GM10266 (cell line): ENCODE measurements at regions not wholly inside any gene's neighbourhood (a gene's known extent, or its start where the extent isn't known, plus 50 kb on each side); places are given as distances from the start of the nearest gene placed in this dataset.

Experiments used
- DNase-seq: peaks from one replicate; pipeline ENCODE4 v3.0.0; 2012; ENCODE audit errors: extremely low spot score
- TF ChIP-seq, protein P1 (sequence below): IDR thresholded peaks from 2 replicates; pipeline ENCODE4 v1.5.1; 2012; ENCODE audit warnings: mild to moderate bottlenecking, low read depth; ENCODE audit not compliant: control insufficient read depth, insufficient read depth; ENCODE audit errors: missing control alignments

DNA sequence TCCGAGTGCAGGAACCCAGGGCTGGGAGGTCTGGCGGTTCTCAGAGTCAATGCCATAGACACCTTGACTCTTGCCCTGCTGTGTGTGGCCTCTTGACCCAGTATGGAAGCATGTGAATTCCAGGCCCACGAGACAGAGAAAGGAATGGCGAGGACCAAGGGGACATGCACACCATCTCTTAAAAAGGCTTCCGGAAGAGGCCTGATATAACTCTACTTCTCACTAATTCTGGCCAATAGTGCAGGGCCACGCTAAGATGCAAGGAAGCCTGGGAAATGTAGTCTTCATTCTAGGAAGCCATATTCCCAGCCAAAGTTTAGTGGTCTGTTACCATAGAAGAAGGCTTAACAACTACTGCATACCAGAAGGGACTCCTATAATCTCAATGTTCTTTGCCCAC lies 177.0 kb upstream of the KCNG1 start:
- TF ChIP-seq, protein P1, sequence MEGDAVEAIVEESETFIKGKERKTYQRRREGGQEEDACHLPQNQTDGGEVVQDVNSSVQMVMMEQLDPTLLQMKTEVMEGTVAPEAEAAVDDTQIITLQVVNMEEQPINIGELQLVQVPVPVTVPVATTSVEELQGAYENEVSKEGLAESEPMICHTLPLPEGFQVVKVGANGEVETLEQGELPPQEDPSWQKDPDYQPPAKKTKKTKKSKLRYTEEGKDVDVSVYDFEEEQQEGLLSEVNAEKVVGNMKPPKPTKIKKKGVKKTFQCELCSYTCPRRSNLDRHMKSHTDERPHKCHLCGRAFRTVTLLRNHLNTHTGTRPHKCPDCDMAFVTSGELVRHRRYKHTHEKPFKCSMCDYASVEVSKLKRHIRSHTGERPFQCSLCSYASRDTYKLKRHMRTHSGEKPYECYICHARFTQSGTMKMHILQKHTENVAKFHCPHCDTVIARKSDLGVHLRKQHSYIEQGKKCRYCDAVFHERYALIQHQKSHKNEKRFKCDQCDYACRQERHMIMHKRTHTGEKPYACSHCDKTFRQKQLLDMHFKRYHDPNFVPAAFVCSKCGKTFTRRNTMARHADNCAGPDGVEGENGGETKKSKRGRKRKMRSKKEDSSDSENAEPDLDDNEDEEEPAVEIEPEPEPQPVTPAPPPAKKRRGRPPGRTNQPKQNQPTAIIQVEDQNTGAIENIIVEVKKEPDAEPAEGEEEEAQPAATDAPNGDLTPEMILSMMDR: no peak
- DNase-seq: no peak

GRCh38 chr20:51198876-51199523 lies 176.1 kb upstream of the KCNG1 start:
- no peak for DNase-seq

DNA sequence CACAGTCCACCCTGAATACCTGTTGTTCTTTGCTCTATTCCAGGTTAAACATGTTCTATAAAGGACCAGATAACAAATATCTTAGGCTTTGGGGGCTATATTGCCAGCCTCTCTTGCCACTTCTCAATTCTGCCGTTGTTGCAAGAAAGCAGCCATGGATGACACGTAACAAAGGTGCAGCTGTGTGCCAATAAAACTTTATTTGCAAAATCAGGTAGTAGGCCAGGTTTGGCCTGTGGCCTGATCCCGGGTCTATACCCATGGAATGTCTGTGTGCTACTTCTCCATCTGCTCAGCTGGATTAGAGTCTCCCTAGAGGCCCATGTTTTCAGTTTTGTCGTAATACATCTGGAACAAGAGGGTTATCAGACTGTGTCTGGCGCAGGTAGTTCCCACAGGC lies 175.3 kb upstream of the KCNG1 start:
- no peak for DNase-seq
- TF ChIP-seq, protein P1: no peak

More at GRCh38 chr20:51198876-51199523, 176.1 kb upstream of the KCNG1 start:
- TF ChIP-seq, protein P1: no peak

- TF ChIP-seq, protein P1: no peak
These were observed 174.2 kb upstream of the KCNG1 start for GRCh38 chr20:51196991-51197651.

GRCh38 chr20:51195990-51196389 lies 173.1 kb upstream of the KCNG1 start:
- TF ChIP-seq, protein P1: no peak
- DNase-seq: no peak

More at GRCh38 chr20:51196991-51197651, 174.2 kb upstream of the KCNG1 start:
- DNase-seq: no peak

DNA sequence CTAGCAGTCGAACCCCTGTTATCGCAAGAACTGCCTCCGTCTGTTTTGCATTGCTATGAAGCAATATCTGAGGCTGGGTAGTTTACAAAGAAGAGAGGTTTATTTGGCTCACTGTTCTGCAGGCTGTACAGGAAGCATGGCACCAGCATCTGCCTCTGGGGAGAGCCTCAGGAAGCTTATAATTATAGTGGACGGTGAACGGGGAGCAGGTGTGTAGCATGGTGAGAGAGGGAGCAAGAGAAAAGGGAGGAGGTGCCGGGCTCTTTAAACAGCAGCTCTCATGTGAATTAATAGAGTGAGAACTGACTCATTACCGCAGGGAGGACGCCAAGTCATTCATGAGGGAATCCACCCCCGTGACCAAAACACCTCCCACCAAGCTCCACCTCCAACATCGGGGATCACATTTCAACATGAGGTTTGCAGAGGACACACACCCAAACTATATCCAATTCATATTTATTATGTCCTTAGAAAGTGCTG lies 172.6 kb upstream of the KCNG1 start:
- TF ChIP-seq, protein P1: no peak
- DNase-seq: no peak
